ENCODE measurements at regions not wholly inside any gene's neighbourhood (a gene's known extent, or its start where the extent isn't known, plus 50 kb on each side); places are given as distances from the start of the nearest gene placed in this dataset.

DNA sequence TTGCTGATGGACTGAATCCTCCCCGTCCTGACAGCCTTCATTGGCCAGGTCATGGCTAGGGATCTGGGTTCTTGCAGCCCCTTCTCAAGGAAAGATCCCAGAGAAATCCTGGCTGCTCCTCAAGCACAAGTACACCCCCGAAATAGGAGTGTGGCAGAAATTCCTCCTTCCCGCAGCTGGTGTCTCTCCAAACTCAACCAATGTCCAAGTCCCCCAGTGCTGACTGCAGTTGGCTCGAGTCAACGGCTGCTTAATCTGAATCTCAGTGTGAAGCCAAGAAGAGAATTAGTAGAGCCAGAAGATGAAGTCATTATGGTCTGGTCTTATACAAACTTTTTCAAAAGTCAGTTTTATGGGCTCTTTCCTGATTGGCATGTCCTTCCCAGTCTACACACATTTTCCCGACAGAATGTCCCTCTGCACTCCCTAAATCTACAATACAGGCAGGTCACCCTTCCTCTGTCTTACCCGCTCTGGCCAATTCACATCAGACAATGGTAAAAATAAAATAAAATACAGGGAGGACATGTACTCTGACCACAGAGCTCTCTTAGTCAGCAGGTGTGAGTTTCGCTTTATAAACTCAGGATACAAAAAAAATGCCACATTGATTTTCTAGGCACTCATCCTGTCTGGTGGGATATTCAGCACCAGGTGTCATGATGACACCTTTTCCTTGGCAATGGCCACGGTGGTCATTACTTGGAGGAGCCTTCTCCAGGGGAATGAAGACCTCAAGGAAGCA lies 76.9 kb upstream of the PAPOLG start:
- H3K27ac ChIP-seq (ENCODE audit: insufficient read length, low read depth, low read length): no peak overlapping the region

More for the DNA sequence above, 76.9 kb upstream of the PAPOLG start:
- Mint-ChIP-seq H3K27ac (no peak overlapping the region), H3K4me3 (no peak overlapping the region), H3K27me3 (ENCODE audit: low read depth) (peaks cover 7% of the 10 kb centered on the region), H3K4me1 (peaks cover 6 to 14% of the 10 kb centered on the region in 2 experiments), H3K9me3 (no peaks in the 10 kb centered on the region), H3K36me3 (ENCODE audit: insufficient read depth in 1 of 3, low read depth in 3 of 3) (no peaks in the 10 kb centered on the region)
- Histone ChIP-seq H4K91ac (ENCODE audit: insufficient read length, low read depth, low read length) (no peak overlapping the region), H4K5ac (ENCODE audit: insufficient read length, low read depth, low read length) (no peak overlapping the region), H3K4me1 (ENCODE audit: insufficient read depth, low read length) (no peaks in the 10 kb centered on the region; the same call in 1 of the 2 replicates), H3K18ac (ENCODE audit: insufficient read length, low read depth, low read length) (no peak overlapping the region), H3K79me1 (ENCODE audit: insufficient read depth, low read depth, low read length, poor library complexity, severe bottlenecking) (no peaks in the 10 kb centered on the region), H3K9ac (ENCODE audit: extremely low read depth, insufficient read length, low read length) (no peak overlapping the region), H4K20me1 (ENCODE audit: control insufficient read depth, insufficient read depth, insufficient read length) (no peaks in the 10 kb centered on the region), H3K14ac (ENCODE audit: insufficient read depth, low read length) (no peak overlapping the region), H2BK20ac (ENCODE audit: low read depth, low read length, poor library complexity, severe bottlenecking) (no peak overlapping the region), H2BK15ac (ENCODE audit: low read depth, low read length) (no peak overlapping the region), H3K4ac (ENCODE audit: low read depth, low read length) (no peak overlapping the region), H3K23me2 (ENCODE audit: insufficient read length, low read depth, low read length, poor library complexity, severe bottlenecking) (no peaks in the 10 kb centered on the region), H3K23ac (ENCODE audit: insufficient read length, low read depth, low read length) (no peak overlapping the region), H3K27me3 (ENCODE audit: insufficient read depth, low read length) (no peaks in the 10 kb centered on the region), H3K4me2 (ENCODE audit: insufficient read depth, insufficient read length, low read length) (no peak overlapping the region), H3K79me2 (ENCODE audit: insufficient read depth, low read length) (no peaks in the 10 kb centered on the region), H2BK120ac (ENCODE audit: low read depth, low read length, poor library complexity, severe bottlenecking) (no peak overlapping the region), H4K8ac (replicated peaks; ENCODE audit: insufficient read length, low read depth, low read length) (no peak overlapping the region), H3K9me3 (ENCODE audit: control insufficient read depth, low read depth, low read length) (no peaks in the 10 kb centered on the region), H3K56ac (ENCODE audit: insufficient read length, low read depth, low read length) (no peak overlapping the region), H2BK5ac (ENCODE audit: insufficient read length, low read length) (no peak overlapping the region), H2BK12ac (ENCODE audit: insufficient read length, low read depth, low read length) (no peak overlapping the region), H3T11ph (ENCODE audit: low read length) (no peak overlapping the region), H2AK5ac (ENCODE audit: insufficient read length, low read length) (no peak overlapping the region), H2AFZ (ENCODE audit: low read length) (no peak overlapping the region)
- TF ChIP-seq CTCF (conservative IDR thresholded peaks at IDR 0.05): no peak
- no CpG with 5 or more reads among the region's 9 CpGs for WGBS (ENCODE audit: extremely low coverage, insufficient read length, low lambda C conversion rate)
- DNase-seq: no peak

All from H9 (cell line).